ENCODE measurements at regions not wholly inside any gene's neighbourhood (a gene's known extent, or its start where the extent isn't known, plus 50 kb on each side); places are given as distances from the start of the nearest gene placed in this dataset.

- DNase-seq (ENCODE audit: low spot score), result no peak
- ATAC-seq (ENCODE audit: low read depth), result no peak
These were observed 676.7 kb upstream of the TENM3 start for GRCh38 chr4:181566490-181566889.

GRCh38 chr4:181569553-181569952 lies 673.6 kb upstream of the TENM3 start:
- no peak overlapping the region for H3K4me3 ChIP-seq (ENCODE audit: severe bottlenecking)
- DNase-seq (ENCODE audit: low spot score), result no peak
- H3K27me3 ChIP-seq (ENCODE audit: insufficient read depth, poor library complexity, severe bottlenecking), result no peaks in the 10 kb centered on the region
- no peaks in the 10 kb centered on the region for H3K4me1 ChIP-seq (ENCODE audit: insufficient read depth, poor library complexity, severe bottlenecking)
- peak; percentile 75 for TF ChIP-seq CTCF (IDR thresholded peaks at IDR 0.05; ENCODE audit: poor library complexity, severe bottlenecking)
- no peaks in the 10 kb centered on the region for H3K36me3 ChIP-seq (ENCODE audit: low read depth)
- no peak overlapping the region for H3K27ac ChIP-seq (ENCODE audit: poor library complexity, severe bottlenecking)
- no peaks in the 10 kb centered on the region for H3K9me3 ChIP-seq (ENCODE audit: severe bottlenecking)
- peak; percentile 77 for ATAC-seq (ENCODE audit: low read depth)

More at GRCh38 chr4:181566490-181566889, 676.7 kb upstream of the TENM3 start:
- no peak for TF ChIP-seq CTCF (IDR thresholded peaks at IDR 0.05; ENCODE audit: poor library complexity, severe bottlenecking)
- Histone ChIP-seq H3K9me3 (ENCODE audit: severe bottlenecking) (no peaks in the 10 kb centered on the region), H3K27ac (ENCODE audit: poor library complexity, severe bottlenecking) (no peak overlapping the region), H3K4me1 (ENCODE audit: insufficient read depth, poor library complexity, severe bottlenecking) (no peaks in the 10 kb centered on the region), H3K4me3 (ENCODE audit: severe bottlenecking) (no peak overlapping the region), H3K27me3 (ENCODE audit: insufficient read depth, poor library complexity, severe bottlenecking) (no peaks in the 10 kb centered on the region), H3K36me3 (ENCODE audit: low read depth) (no peaks in the 10 kb centered on the region)

GRCh38 chr4:181578911-181579310 lies 664.3 kb upstream of the TENM3 start:
- ATAC-seq (ENCODE audit: low read depth) (no peak), DNase-seq (ENCODE audit: low spot score) (no peak)
- no peaks in the 10 kb centered on the region for H3K36me3 ChIP-seq (ENCODE audit: low read depth)
- H3K27ac ChIP-seq (ENCODE audit: poor library complexity, severe bottlenecking), result no peak overlapping the region
- H3K4me1 ChIP-seq (ENCODE audit: insufficient read depth, poor library complexity, severe bottlenecking), result no peaks in the 10 kb centered on the region
- no peaks in the 10 kb centered on the region for H3K9me3 ChIP-seq (ENCODE audit: severe bottlenecking)
- no peaks in the 10 kb centered on the region for H3K27me3 ChIP-seq (ENCODE audit: insufficient read depth, poor library complexity, severe bottlenecking)
- no peak for TF ChIP-seq CTCF (IDR thresholded peaks at IDR 0.05; ENCODE audit: poor library complexity, severe bottlenecking)
- no peak overlapping the region for H3K4me3 ChIP-seq (ENCODE audit: severe bottlenecking)

GRCh38 chr4:181579486-181579885 lies 663.7 kb upstream of the TENM3 start:
- DNase-seq (ENCODE audit: low spot score) (no peak), ATAC-seq (ENCODE audit: low read depth) (no peak)
- H3K36me3 ChIP-seq (ENCODE audit: low read depth), result no peaks in the 10 kb centered on the region
- no peaks in the 10 kb centered on the region for H3K4me1 ChIP-seq (ENCODE audit: insufficient read depth, poor library complexity, severe bottlenecking)
- no peak overlapping the region for H3K27ac ChIP-seq (ENCODE audit: poor library complexity, severe bottlenecking)
- H3K27me3 ChIP-seq (ENCODE audit: insufficient read depth, poor library complexity, severe bottlenecking), result no peaks in the 10 kb centered on the region
- H3K9me3 ChIP-seq (ENCODE audit: severe bottlenecking), result no peaks in the 10 kb centered on the region
- no peak overlapping the region for H3K4me3 ChIP-seq (ENCODE audit: severe bottlenecking)
- no peak for TF ChIP-seq CTCF (IDR thresholded peaks at IDR 0.05; ENCODE audit: poor library complexity, severe bottlenecking)

GRCh38 chr4:181581983-181582382 lies 661.2 kb upstream of the TENM3 start:
- H3K4me3 ChIP-seq (ENCODE audit: severe bottlenecking), result no peak overlapping the region
- no peaks in the 10 kb centered on the region for H3K27me3 ChIP-seq (ENCODE audit: insufficient read depth, poor library complexity, severe bottlenecking)
- no peaks in the 10 kb centered on the region for H3K9me3 ChIP-seq (ENCODE audit: severe bottlenecking)
- H3K27ac ChIP-seq (ENCODE audit: poor library complexity, severe bottlenecking), result no peak overlapping the region
- no peaks in the 10 kb centered on the region for H3K36me3 ChIP-seq (ENCODE audit: low read depth)
- no peak for DNase-seq (ENCODE audit: low spot score)
- no peaks in the 10 kb centered on the region for H3K4me1 ChIP-seq (ENCODE audit: insufficient read depth, poor library complexity, severe bottlenecking)
- no peak for TF ChIP-seq CTCF (IDR thresholded peaks at IDR 0.05; ENCODE audit: poor library complexity, severe bottlenecking)
- no peak for ATAC-seq (ENCODE audit: low read depth)

Measured in RWPE2 (cell line).